Hematopoietic multipotent progenitor cell treated with erythropoietin and hydrocortisone succinate and interleukin-3 and kit ligand, for 4 days (in vitro differentiated cells): ENCODE measurements at regions not wholly inside any gene's neighbourhood (a gene's known extent, or its start where the extent isn't known, plus 50 kb on each side); places are given as distances from the start of the nearest gene placed in this dataset.

Source experiments
- DNase-seq: peaks from one replicate; pipeline ENCODE4 v3.0.0-alpha.2; 2015

GRCh38 chr11:116503216-116504160, 269.3 kb downstream of the BUD13 start:
- DNase-seq: no peak

DNA sequence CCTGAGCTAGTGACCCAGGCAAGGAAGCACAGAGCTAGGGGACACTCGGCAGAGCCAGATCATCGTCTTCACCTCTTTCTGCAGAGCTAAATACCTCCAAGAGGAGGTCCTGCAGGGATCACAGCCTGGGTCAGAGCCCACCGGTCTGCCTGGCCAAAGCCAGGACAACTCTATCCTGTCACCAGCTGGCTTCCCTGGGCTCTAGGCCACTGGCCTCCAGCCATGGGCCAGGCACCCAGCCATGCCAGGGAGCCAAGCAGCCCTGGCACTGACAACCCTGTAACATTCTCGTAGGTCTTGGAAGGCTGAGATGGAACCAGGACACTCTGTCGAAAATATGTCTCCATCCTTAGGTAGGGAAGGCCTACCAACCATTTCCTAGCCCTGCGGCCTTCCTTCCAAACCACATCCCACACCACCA, 270.1 kb downstream of the BUD13 start:
- no peak for DNase-seq

- DNase-seq: no peak
These were observed 271.1 kb downstream of the BUD13 start for GRCh38 chr11:116501728-116502127.

GRCh38 chr11:116500947-116501602, 271.7 kb downstream of the BUD13 start:
- DNase-seq: no peak

DNA sequence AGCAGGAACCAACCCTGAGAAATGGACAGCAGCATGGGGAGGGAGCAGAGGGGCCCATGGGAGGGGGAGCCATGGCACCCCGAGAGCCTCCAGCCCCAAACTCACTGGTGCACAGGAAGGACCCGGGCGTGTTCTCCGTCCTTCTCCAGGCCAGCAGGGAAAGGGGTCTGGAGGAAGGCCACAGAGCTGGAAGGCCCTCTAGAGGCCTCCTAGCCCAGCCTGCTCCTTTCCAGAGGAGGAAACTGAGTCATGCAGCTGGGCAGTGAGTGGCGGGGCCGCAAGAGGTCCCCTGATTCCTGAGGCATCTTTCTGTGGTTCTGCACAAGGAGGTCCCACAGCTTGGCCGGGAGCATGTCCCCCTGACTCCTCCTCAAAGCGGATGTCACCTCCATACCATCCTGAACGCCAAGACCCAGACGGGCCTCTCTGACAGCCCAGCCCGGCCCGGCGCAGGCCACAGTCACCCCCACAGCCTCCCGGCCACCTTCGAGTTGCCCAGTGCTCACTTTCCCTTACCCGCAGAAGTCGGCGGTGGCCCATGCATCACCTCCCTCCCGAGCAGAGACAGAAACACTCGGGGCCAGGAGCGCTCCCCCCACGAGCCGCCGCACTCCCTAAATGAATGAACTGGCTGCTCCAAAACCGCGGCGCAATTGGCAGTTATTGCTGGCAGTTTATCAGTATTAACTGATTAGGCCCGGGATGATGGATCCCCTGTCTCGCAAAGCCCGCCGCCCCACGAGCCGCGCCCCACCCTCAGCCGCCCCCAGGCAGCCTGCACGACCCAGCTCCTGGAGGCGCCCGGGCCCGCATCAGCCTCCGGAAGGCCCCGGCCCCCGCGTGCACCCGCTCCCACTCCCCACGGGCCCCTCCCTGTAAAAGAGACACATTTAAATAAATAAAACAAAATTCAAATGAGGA, 272.5 kb downstream of the BUD13 start:
- no peak for DNase-seq

GRCh38 chr11:116499396-116500003, 273.3 kb downstream of the BUD13 start:
- DNase-seq: peak; percentile 89

- peak; percentile 11 for DNase-seq
These were observed 274.6 kb downstream of the BUD13 start for GRCh38 chr11:116498161-116498560.

- no peak for DNase-seq
These were observed 280.2 kb downstream of the BUD13 start for GRCh38 chr11:116492600-116492999.

DNA sequence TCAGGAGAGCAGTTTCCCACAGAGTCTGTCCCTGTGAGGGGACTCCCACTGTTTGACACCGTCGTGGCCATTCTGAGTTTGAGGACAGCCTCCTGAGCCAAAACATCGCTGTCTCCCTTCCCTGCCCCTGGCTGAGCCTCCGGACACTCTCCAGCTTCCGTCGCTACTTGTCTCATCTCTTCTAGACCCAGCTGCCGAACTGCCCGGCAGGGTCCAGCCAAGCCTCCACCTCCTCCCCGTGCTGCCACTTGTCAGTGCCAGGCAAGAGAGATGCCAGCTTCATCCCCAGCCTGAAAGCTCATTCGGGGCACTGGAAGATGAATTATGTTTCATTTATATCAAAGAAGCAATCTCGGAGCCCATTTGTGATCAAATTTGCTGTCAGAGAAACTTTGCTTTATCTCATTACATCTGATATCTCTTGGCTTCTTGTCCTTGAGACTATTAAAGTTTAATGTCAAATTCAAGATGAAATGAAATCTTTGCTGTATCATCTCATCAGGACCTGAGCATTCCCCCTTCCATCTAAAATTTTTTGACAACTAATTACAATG, 283.9 kb downstream of the BUD13 start:
- DNase-seq: no peak

- no peak for DNase-seq
These were observed 287.4 kb downstream of the BUD13 start for GRCh38 chr11:116485425-116485824.

DNA sequence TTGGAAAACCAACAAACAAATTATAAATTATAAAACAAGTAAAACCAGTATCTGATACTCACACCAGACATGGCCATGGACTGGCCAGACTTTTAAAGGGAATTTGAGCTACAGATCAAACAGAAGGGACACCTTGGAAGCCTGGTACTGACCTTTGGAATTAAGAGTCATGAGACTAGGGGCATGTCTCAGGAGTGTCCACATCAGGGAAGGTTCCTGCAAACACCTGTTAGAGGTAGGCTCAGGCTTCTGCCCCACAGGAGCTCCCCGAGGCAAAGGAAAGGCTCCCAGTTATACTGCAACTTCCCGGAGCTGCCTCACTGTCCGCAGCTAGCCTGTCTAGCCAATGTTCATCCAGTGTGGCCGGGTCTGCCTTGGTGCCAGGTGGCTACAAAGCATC, 290.1 kb downstream of the BUD13 start:
- no peak for DNase-seq

GRCh38 chr11:116481126-116481675, 291.6 kb downstream of the BUD13 start:
- no peak for DNase-seq

DNA sequence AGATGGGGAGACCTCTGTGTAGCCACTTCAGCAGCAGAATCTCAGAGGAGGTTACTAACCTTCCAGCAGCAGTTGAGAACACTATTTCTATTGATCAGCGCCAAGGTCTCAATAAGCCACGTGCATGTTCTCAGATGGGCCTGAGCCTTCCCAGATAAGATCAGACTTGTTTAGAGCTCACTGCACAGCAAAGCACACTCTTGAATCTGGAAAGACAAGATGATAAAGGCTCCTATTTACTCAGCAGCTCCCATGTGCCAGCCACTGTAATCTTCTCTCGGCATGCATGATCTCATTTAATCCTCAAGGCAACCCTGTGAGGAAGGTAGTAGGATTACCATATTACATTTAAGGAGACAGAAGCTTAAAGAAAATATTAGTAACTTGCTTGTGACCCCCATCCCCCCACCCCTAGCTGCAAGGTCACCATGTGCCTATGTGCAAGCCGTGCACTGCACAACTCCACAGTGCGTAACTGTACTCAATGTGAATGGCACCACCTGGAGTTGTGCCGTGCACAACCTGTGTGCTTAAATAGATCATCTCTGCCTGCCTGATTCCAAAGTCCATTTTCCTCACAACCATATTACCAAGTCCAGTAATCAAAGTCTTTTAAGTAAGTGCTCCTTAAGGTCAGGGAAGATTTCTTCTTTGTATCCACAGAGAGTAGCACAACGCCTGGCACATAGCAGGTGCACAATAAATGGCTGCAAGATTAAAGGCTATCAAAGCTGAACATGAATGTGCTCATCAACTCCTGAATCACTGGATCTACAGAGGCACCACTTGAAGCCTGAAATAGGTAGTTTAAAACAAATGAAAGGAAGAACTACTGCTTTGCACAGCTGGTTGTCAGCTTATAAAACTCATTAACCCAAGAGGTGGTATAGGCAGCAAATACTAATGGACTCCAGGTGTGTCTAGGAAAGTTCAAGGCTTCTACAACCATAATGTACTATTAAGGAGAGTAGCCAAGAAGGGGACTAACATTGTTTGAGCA, 293.8 kb downstream of the BUD13 start:
- no peak for DNase-seq

DNA sequence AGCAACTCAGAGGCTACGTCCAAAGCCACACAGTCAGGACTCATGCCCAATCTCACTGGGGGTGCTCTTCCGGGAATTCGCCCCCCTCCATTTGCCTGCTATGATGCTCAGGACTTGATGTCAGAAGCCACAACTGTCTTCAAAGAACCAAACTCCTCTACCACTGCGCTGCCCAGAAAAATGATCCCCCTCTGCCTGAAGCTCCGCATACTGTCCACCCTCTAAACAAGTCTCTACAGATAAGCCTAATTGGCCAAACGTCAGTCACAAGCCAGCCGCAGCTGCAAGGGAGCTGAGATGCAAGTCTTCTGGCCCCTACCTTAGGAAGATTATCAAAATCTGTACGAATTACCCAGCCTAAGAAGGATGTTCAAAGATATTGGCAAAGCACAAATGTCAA, 294.6 kb downstream of the BUD13 start:
- DNase-seq: no peak

GRCh38 chr11:116473790-116474346, 298.9 kb downstream of the BUD13 start:
- no peak for DNase-seq

GRCh38 chr11:116473206-116473769, 299.5 kb downstream of the BUD13 start:
- DNase-seq: no peak

- DNase-seq: no peak
These were observed 300.1 kb downstream of the BUD13 start for GRCh38 chr11:116472651-116473050.

GRCh38 chr11:116471608-116472256, 301.1 kb downstream of the BUD13 start:
- DNase-seq: no peak

- DNase-seq: no peak
These were observed 304.1 kb downstream of the BUD13 start for GRCh38 chr11:116468699-116469098.
